Sigmoid colon (tissue), 3 donors: ENCODE measurements at regions not wholly inside any gene's neighbourhood (a gene's known extent, or its start where the extent isn't known, plus 50 kb on each side); places are given as distances from the start of the nearest gene placed in this dataset.

ENCODE experiments used
- POLR2A ChIP-seq, 2 donors: fragments of 450-650 bp; IDR thresholded peaks; one replicate each; pipeline ENCODE4 v1.6.1; 2016; ENCODE audit warnings: antibody characterized with exemption in 2 of 2, mild to moderate bottlenecking in 2 of 2, moderate library complexity in 2 of 2
- TF ChIP-seq, protein P1 (sequence below), 4 experiments: fragments of 450-650 bp in 3 of 4; fragments of 200-600 bp in 1 of 4; IDR thresholded peaks; one replicate each; pipeline ENCODE4 v1.5.1; 2016 to 2019; ENCODE audit warnings: antibody characterized with exemption in 4 of 4, mild to moderate bottlenecking in 3 of 4, moderate library complexity in 2 of 4

DNA sequence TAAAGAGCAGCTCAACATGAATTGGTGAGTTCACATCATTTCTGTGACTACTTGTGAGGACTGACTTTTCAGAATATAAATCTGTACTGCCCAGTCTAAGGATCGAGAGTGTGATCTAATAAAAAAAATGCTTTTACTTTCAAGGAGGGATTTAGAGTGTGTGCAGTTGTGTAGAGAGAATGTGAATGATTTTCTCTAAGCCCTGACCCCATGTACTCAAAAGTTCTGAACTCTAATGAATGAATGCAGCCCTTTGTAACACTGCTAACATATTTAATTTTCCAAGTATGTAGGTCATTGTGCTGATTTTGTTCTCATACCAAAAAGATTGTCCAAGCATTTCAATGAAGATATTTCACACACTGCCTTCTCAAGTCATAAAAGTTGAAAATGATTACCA is 92.5 kb upstream of the STOX2 start:
- TF ChIP-seq, protein P1, sequence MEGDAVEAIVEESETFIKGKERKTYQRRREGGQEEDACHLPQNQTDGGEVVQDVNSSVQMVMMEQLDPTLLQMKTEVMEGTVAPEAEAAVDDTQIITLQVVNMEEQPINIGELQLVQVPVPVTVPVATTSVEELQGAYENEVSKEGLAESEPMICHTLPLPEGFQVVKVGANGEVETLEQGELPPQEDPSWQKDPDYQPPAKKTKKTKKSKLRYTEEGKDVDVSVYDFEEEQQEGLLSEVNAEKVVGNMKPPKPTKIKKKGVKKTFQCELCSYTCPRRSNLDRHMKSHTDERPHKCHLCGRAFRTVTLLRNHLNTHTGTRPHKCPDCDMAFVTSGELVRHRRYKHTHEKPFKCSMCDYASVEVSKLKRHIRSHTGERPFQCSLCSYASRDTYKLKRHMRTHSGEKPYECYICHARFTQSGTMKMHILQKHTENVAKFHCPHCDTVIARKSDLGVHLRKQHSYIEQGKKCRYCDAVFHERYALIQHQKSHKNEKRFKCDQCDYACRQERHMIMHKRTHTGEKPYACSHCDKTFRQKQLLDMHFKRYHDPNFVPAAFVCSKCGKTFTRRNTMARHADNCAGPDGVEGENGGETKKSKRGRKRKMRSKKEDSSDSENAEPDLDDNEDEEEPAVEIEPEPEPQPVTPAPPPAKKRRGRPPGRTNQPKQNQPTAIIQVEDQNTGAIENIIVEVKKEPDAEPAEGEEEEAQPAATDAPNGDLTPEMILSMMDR (IDR thresholded peaks at IDR 0.05): no peak
- TF ChIP-seq POLR2A (IDR thresholded peaks at IDR 0.05): no peak
